ENCODE measurements at regions not wholly inside any gene's neighbourhood (a gene's known extent, or its start where the extent isn't known, plus 50 kb on each side); places are given as distances from the start of the nearest gene placed in this dataset.

- Histone ChIP-seq H2BK12ac (ENCODE audit: low read length) (no peak overlapping the region), H3K9me3 (ENCODE audit: insufficient read depth, low read depth, low read length) (no peaks in the 10 kb centered on the region), H3K4me3 (ENCODE audit: low read depth, low read length) (no peak overlapping the region), H3K79me1 (ENCODE audit: low read length) (no peaks in the 10 kb centered on the region), H4K12ac (ENCODE audit: low read depth, low read length) (no peak overlapping the region), H3K9ac (ENCODE audit: low read length) (no peak overlapping the region), H4K91ac (ENCODE audit: low read depth, low read length) (no peak overlapping the region), H3K18ac (ENCODE audit: low read length) (no peak overlapping the region), H3K4me2 (ENCODE audit: low read length) (no peak overlapping the region), H4K8ac (ENCODE audit: low read depth, low read length) (no peak overlapping the region), H3K79me2 (ENCODE audit: control insufficient read depth, insufficient read depth, low read length, poor library complexity) (no peaks in the 10 kb centered on the region), H3K4ac (ENCODE audit: low read depth, low read length) (no peak overlapping the region), H2AFZ (ENCODE audit: insufficient read depth, low read length, poor library complexity) (no peak overlapping the region), H2BK5ac (ENCODE audit: low read depth, low read length, poor library complexity) (no peak overlapping the region), H3K14ac (ENCODE audit: low read length) (no peak overlapping the region), H3K27ac (ENCODE audit: low read depth, low read length) (no peak overlapping the region), H3K4me1 (ENCODE audit: control insufficient read depth in 1 of 2, insufficient read depth in 2 of 2, low read length in 2 of 2) (peaks cover 0 to 1% of the 10 kb centered on the region in 2 experiments), H3K27me3 (ENCODE audit: insufficient read depth, low read length) (no peaks in the 10 kb centered on the region), H2BK120ac (ENCODE audit: insufficient read depth, low read length, poor library complexity) (no peak overlapping the region), H3K23ac (ENCODE audit: low read length) (no peak overlapping the region), H2AK5ac (ENCODE audit: low read length) (no peak overlapping the region), H3K36me3 (ENCODE audit: control insufficient read depth in 1 of 2, insufficient read depth in 2 of 2, low read length in 2 of 2) (no peaks in the 10 kb centered on the region)
- DNase-seq, result no peak
- no CpG with 5 or more reads among the region's 1 CpG for WGBS (ENCODE audit: extremely low coverage, insufficient coverage, insufficient read length)
Observed at GRCh38 chr2:156151351-156151750, 181.2 kb downstream of the NR4A2 start.

- H3K18ac ChIP-seq (ENCODE audit: low read length), result no peak overlapping the region
- H4K12ac ChIP-seq (ENCODE audit: low read depth, low read length), result no peak overlapping the region
- WGBS (ENCODE audit: extremely low coverage, insufficient coverage, insufficient read length), result no CpG with 5 or more reads among the region's 4 CpGs
- H3K79me2 ChIP-seq (ENCODE audit: control insufficient read depth, insufficient read depth, low read length, poor library complexity), result no peaks in the 10 kb centered on the region
- no peaks in the 10 kb centered on the region for H3K27me3 ChIP-seq (ENCODE audit: insufficient read depth, low read length)
- H2BK5ac ChIP-seq (ENCODE audit: low read depth, low read length, poor library complexity), result no peak overlapping the region
- no peak overlapping the region for H3K14ac ChIP-seq (ENCODE audit: low read length)
- no peak overlapping the region for H4K8ac ChIP-seq (ENCODE audit: low read depth, low read length)
- no peak overlapping the region for H2AK5ac ChIP-seq (ENCODE audit: low read length)
- no peaks in the 10 kb centered on the region for H3K36me3 ChIP-seq (ENCODE audit: control insufficient read depth in 1 of 2, insufficient read depth in 2 of 2, low read length in 2 of 2)
- peaks cover 0 to 1% of the 10 kb centered on the region in 2 experiments for H3K4me1 ChIP-seq (ENCODE audit: control insufficient read depth in 1 of 2, insufficient read depth in 2 of 2, low read length in 2 of 2)
- H2BK12ac ChIP-seq (ENCODE audit: low read length), result no peak overlapping the region
- H2BK120ac ChIP-seq (ENCODE audit: insufficient read depth, low read length, poor library complexity), result no peak overlapping the region
- H4K91ac ChIP-seq (ENCODE audit: low read depth, low read length), result no peak overlapping the region
- no peaks in the 10 kb centered on the region for H3K79me1 ChIP-seq (ENCODE audit: low read length)
- H3K4me3 ChIP-seq (ENCODE audit: low read depth, low read length), result no peak overlapping the region
- no peak overlapping the region for H3K4me2 ChIP-seq (ENCODE audit: low read length)
- DNase-seq, result peak in 1 of 2 donors; percentile 16
- H3K9me3 ChIP-seq (ENCODE audit: insufficient read depth, low read depth, low read length), result no peaks in the 10 kb centered on the region
- no peak overlapping the region for H2AFZ ChIP-seq (ENCODE audit: insufficient read depth, low read length, poor library complexity)
- H3K23ac ChIP-seq (ENCODE audit: low read length), result no peak overlapping the region
- no peak overlapping the region for H3K9ac ChIP-seq (ENCODE audit: low read length)
- no peak overlapping the region for H3K27ac ChIP-seq (ENCODE audit: low read depth, low read length)
- H3K4ac ChIP-seq (ENCODE audit: low read depth, low read length), result no peak overlapping the region
Observed at GRCh38 chr2:156147594-156148330, 184.8 kb downstream of the NR4A2 start.

DNA sequence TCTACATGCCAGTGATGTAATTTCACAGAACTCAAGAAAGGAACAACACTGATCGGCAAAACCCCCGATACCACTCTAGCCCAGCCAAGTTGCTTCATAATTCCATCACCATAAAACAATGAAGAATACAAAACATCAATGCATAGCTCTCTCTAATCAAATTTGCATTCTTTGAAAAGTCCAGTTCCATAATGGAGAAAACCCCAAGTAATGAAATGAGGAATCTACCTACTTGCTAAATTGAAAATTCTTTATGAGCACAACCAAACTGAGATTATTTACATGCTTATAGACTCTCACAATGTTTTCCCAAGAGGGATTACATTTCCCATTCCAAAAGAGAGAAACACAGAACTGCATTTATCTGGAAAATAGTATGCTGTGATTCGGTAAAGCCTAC, 186.5 kb downstream of the NR4A2 start:
- Histone ChIP-seq H2BK5ac (ENCODE audit: low read depth, low read length, poor library complexity) (no peak overlapping the region), H4K12ac (ENCODE audit: low read depth, low read length) (no peak overlapping the region), H3K9me3 (ENCODE audit: insufficient read depth, low read depth, low read length) (no peaks in the 10 kb centered on the region), H4K91ac (ENCODE audit: low read depth, low read length) (no peak overlapping the region), H2AK5ac (ENCODE audit: low read length) (no peak overlapping the region), H2BK120ac (ENCODE audit: insufficient read depth, low read length, poor library complexity) (no peak overlapping the region), H3K27ac (ENCODE audit: low read depth, low read length) (no peak overlapping the region), H3K9ac (ENCODE audit: low read length) (no peak overlapping the region), H2BK12ac (ENCODE audit: low read length) (no peak overlapping the region), H3K4me3 (ENCODE audit: low read depth, low read length) (no peak overlapping the region), H3K4me2 (ENCODE audit: low read length) (no peak overlapping the region), H3K79me1 (ENCODE audit: low read length) (no peaks in the 10 kb centered on the region), H4K8ac (ENCODE audit: low read depth, low read length) (no peak overlapping the region), H3K14ac (ENCODE audit: low read length) (no peak overlapping the region), H3K4ac (ENCODE audit: low read depth, low read length) (no peak overlapping the region), H3K23ac (ENCODE audit: low read length) (no peak overlapping the region), H3K79me2 (ENCODE audit: control insufficient read depth, insufficient read depth, low read length, poor library complexity) (no peaks in the 10 kb centered on the region), H2AFZ (ENCODE audit: insufficient read depth, low read length, poor library complexity) (no peak overlapping the region), H3K36me3 (ENCODE audit: control insufficient read depth in 1 of 2, insufficient read depth in 2 of 2, low read length in 2 of 2) (no peaks in the 10 kb centered on the region), H3K4me1 (ENCODE audit: control insufficient read depth in 1 of 2, insufficient read depth in 2 of 2, low read length in 2 of 2) (peaks cover 0 to 1% of the 10 kb centered on the region in 2 experiments), H3K27me3 (ENCODE audit: insufficient read depth, low read length) (no peaks in the 10 kb centered on the region), H3K18ac (ENCODE audit: low read length) (no peak overlapping the region)
- WGBS (ENCODE audit: extremely low coverage, insufficient coverage, insufficient read length), result no CpG with 5 or more reads among the region's 3 CpGs
- DNase-seq, result no peak

DNA sequence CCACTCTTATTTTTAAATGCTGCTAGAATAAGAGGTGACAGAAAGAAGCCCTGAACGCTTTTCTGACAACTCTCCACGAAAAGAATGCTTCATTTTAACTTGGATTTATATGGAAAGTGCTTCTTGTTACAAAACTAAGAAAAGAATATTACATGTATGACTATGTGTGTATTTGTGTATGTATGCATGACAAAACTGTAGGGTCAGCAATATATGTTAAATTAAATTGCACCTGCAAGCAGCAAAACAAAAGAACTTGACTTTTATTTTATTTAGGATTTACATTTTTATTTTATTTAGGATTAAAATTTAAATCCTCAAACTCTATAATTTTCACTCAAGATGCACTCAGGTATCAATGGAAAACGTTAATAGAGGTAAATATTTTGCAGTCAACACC, 187.1 kb downstream of the NR4A2 start:
- H3K9ac ChIP-seq (ENCODE audit: low read length), result no peak overlapping the region
- no peak overlapping the region for H4K91ac ChIP-seq (ENCODE audit: low read depth, low read length)
- H3K9me3 ChIP-seq (ENCODE audit: insufficient read depth, low read depth, low read length), result no peaks in the 10 kb centered on the region
- no peak overlapping the region for H3K18ac ChIP-seq (ENCODE audit: low read length)
- no peaks in the 10 kb centered on the region for H3K79me1 ChIP-seq (ENCODE audit: low read length)
- no peaks in the 10 kb centered on the region for H3K36me3 ChIP-seq (ENCODE audit: control insufficient read depth in 1 of 2, insufficient read depth in 2 of 2, low read length in 2 of 2)
- DNase-seq, result no peak
- H2AFZ ChIP-seq (ENCODE audit: insufficient read depth, low read length, poor library complexity), result no peak overlapping the region
- WGBS (ENCODE audit: extremely low coverage, insufficient coverage, insufficient read length), result no CpG with 5 or more reads among the region's 3 CpGs
- H3K27ac ChIP-seq (ENCODE audit: low read depth, low read length), result no peak overlapping the region
- H3K23ac ChIP-seq (ENCODE audit: low read length), result no peak overlapping the region
- H2BK12ac ChIP-seq (ENCODE audit: low read length), result no peak overlapping the region
- H3K79me2 ChIP-seq (ENCODE audit: control insufficient read depth, insufficient read depth, low read length, poor library complexity), result no peaks in the 10 kb centered on the region
- no peaks in the 10 kb centered on the region for H3K27me3 ChIP-seq (ENCODE audit: insufficient read depth, low read length)
- no peak overlapping the region for H2BK120ac ChIP-seq (ENCODE audit: insufficient read depth, low read length, poor library complexity)
- H4K12ac ChIP-seq (ENCODE audit: low read depth, low read length), result no peak overlapping the region
- H3K14ac ChIP-seq (ENCODE audit: low read length), result no peak overlapping the region
- no peak overlapping the region for H4K8ac ChIP-seq (ENCODE audit: low read depth, low read length)
- peaks cover 0 to 1% of the 10 kb centered on the region in 2 experiments for H3K4me1 ChIP-seq (ENCODE audit: control insufficient read depth in 1 of 2, insufficient read depth in 2 of 2, low read length in 2 of 2)
- no peak overlapping the region for H3K4me2 ChIP-seq (ENCODE audit: low read length)
- no peak overlapping the region for H3K4ac ChIP-seq (ENCODE audit: low read depth, low read length)
- no peak overlapping the region for H2BK5ac ChIP-seq (ENCODE audit: low read depth, low read length, poor library complexity)
- H3K4me3 ChIP-seq (ENCODE audit: low read depth, low read length), result no peak overlapping the region
- H2AK5ac ChIP-seq (ENCODE audit: low read length), result no peak overlapping the region
